HG02642 (cell line): ENCODE measurements at regions not wholly inside any gene's neighbourhood (a gene's known extent, or its start where the extent isn't known, plus 50 kb on each side); places are given as distances from the start of the nearest gene placed in this dataset.

Source experiments
- ATAC-seq: cut with Tn5 transposase; IDR thresholded peaks from one replicate; pipeline ENCODE4 v1.9.1; 2021; ENCODE audit warnings: mild to moderate bottlenecking; ENCODE audit not compliant: unreplicated experiment, poor library complexity

- no peak for ATAC-seq
Measured at GRCh38 chr4:187283201-187283955, 559.7 kb upstream of the FAT1 start.

GRCh38 chr4:187286525-187286924, 562.9 kb upstream of the FAT1 start:
- ATAC-seq: no peak

GRCh38 chr4:187289371-187289770, 565.7 kb upstream of the FAT1 start:
- no peak for ATAC-seq

GRCh38 chr4:187294861-187295260, 571.2 kb upstream of the FAT1 start:
- ATAC-seq: no peak

- ATAC-seq: no peak
Measured at GRCh38 chr4:187301923-187302322, 578.3 kb upstream of the FAT1 start.

GRCh38 chr4:187302457-187303150, 578.9 kb upstream of the FAT1 start:
- no peak for ATAC-seq

GRCh38 chr4:187304133-187304532, 580.5 kb upstream of the FAT1 start:
- no peak for ATAC-seq

GRCh38 chr4:187307131-187307530, 583.5 kb upstream of the FAT1 start:
- no peak for ATAC-seq

- ATAC-seq: no peak
Measured at GRCh38 chr4:187309456-187309855, 585.8 kb upstream of the FAT1 start.

GRCh38 chr4:187312299-187312698, 588.6 kb upstream of the FAT1 start:
- no peak for ATAC-seq

GRCh38 chr4:187317799-187318198, 594.1 kb upstream of the FAT1 start:
- no peak for ATAC-seq

- no peak for ATAC-seq
Measured at GRCh38 chr4:187321711-187322110, 598.1 kb upstream of the FAT1 start.

- ATAC-seq: no peak
Measured at GRCh38 chr4:187332141-187332540, 608.5 kb upstream of the FAT1 start.

GRCh38 chr4:187333151-187333550, 609.5 kb upstream of the FAT1 start:
- ATAC-seq: no peak

- ATAC-seq: no peak
Measured at GRCh38 chr4:187335339-187335738, 611.7 kb upstream of the FAT1 start.

- no peak for ATAC-seq
Measured at GRCh38 chr4:187354740-187355139, 631.1 kb upstream of the FAT1 start.

- ATAC-seq: no peak
Measured at GRCh38 chr4:187357045-187357643, 633.5 kb upstream of the FAT1 start.

- ATAC-seq: no peak
Measured at GRCh38 chr4:187357821-187358220, 634.2 kb upstream of the FAT1 start.

- no peak for ATAC-seq
Measured at GRCh38 chr4:187362937-187363857, 632.4 kb upstream of the ZFP42 start.

GRCh38 chr4:187364401-187364800, 631.2 kb upstream of the ZFP42 start:
- no peak for ATAC-seq
